GM12892 (cell line): ENCODE measurements at regions not wholly inside any gene's neighbourhood (a gene's known extent, or its start where the extent isn't known, plus 50 kb on each side); places are given as distances from the start of the nearest gene placed in this dataset.

Experiments
- POLR2A ChIP-seq: IDR thresholded peaks from 2 replicates; pipeline ENCODE4 v1.6.1; 2011; ENCODE audit warnings: low read depth, low read length, control low read depth
- POLR2AphosphoS5 ChIP-seq: IDR thresholded peaks from 2 replicates; pipeline ENCODE4 v1.6.1; 2011; ENCODE audit warnings: low read depth, low read length, control low read depth

GRCh38 chr6:165822501-165822900, 159.5 kb upstream of the PDE10A start:
- TF ChIP-seq POLR2A, result no peak
- TF ChIP-seq POLR2AphosphoS5, result no peak
